GM19043 (cell line): ENCODE measurements at regions not wholly inside any gene's neighbourhood (a gene's known extent, or its start where the extent isn't known, plus 50 kb on each side); places are given as distances from the start of the nearest gene placed in this dataset.
"Not testable (repeated sequence)": the region's sequence is repeated elsewhere in the genome, so short reads cannot be mapped to it uniquely, and the experiment has no call there.

ENCODE experiments used
- ATAC-seq: cut with Tn5 transposase; IDR thresholded peaks from one replicate; pipeline ENCODE4 v1.9.1; 2021; ENCODE audit warnings: low read depth; ENCODE audit not compliant: unreplicated experiment

GRCh38 chr5:83815661-83816060, 95.0 kb upstream of the HAPLN1 start:
- ATAC-seq = no peak

GRCh38 chr5:83810511-83810910, 89.9 kb upstream of the HAPLN1 start:
- ATAC-seq = no peak

GRCh38 chr5:83802686-83803085, 82.0 kb upstream of the HAPLN1 start:
- ATAC-seq = no peak

GRCh38 chr5:83800201-83800600, 79.5 kb upstream of the HAPLN1 start:
- no peak for ATAC-seq

GRCh38 chr5:83799020-83799419, 78.4 kb upstream of the HAPLN1 start:
- not testable (repeated sequence) for ATAC-seq

GRCh38 chr5:83789371-83789770, 68.7 kb upstream of the HAPLN1 start:
- no peak for ATAC-seq

GRCh38 chr5:83787631-83788030, 67.0 kb upstream of the HAPLN1 start:
- no peak for ATAC-seq

GRCh38 chr5:83785176-83785668, 64.6 kb upstream of the HAPLN1 start:
- ATAC-seq = no peak

- no peak for ATAC-seq
Observed at GRCh38 chr5:83780699-83781350, 60.2 kb upstream of the HAPLN1 start.

GRCh38 chr5:83777856-83778255, 57.2 kb upstream of the HAPLN1 start:
- ATAC-seq = no peak

- no peak for ATAC-seq
Observed at GRCh38 chr5:83776437-83777031, 55.9 kb upstream of the HAPLN1 start.
